Stomach (tissue), 8 donors: ENCODE measurements at regions not wholly inside any gene's neighbourhood (a gene's known extent, or its start where the extent isn't known, plus 50 kb on each side); places are given as distances from the start of the nearest gene placed in this dataset.

ENCODE experiments used
- DNase-seq, 2 donors: peaks; one replicate each; pipeline versions ENCODE4 v3.0.0 to v3.0.0-alpha.2; 2013 to 2019
- H3K27ac ChIP-seq, 5 donors: fragments of 200-600 bp in 4 of 5; sonication (generic) in 4 of 5; one replicate each; pipeline ENCODE4 v1.5.1; 2013 to 2019; ENCODE audit warnings: mild to moderate bottlenecking in 1 of 5, moderate library complexity in 1 of 5
- H3K27me3 ChIP-seq, 3 donors: fragments of 200-600 bp; sonication (generic); one replicate each; pipeline ENCODE4 v1.5.1; 2017 to 2019; ENCODE audit warnings: mixed run types in 1 of 3
- H3K36me3 ChIP-seq, 4 donors: fragments of 200-600 bp; sonication (generic); 1 replicate in 3 of 4; 2 replicates in 1 of 4; pipeline ENCODE4 v1.5.1; 2016 to 2019
- H3K4me1 ChIP-seq, 4 donors: fragments of 200-600 bp; sonication (generic); one replicate each; pipeline ENCODE4 v1.5.1; 2016 to 2019
- H3K4me3 ChIP-seq, 4 donors: fragments of 200-600 bp; sonication (generic) in 3 of 4; one replicate each; pipeline ENCODE4 v1.5.1; 2016 to 2019; ENCODE audit warnings: mild to moderate bottlenecking in 1 of 4
- H3K9me3 ChIP-seq, 4 donors: fragments of 200-600 bp; sonication (generic); one replicate each; pipeline ENCODE4 v1.5.1; 2016 to 2019
- CTCF ChIP-seq, 7 experiments: fragments of 450-650 bp in 4 of 7; fragments of 200-600 bp in 3 of 7; sonication (generic) in 3 of 7; IDR thresholded peaks; one replicate each; pipeline ENCODE4 v1.5.1; 2016 to 2019; ENCODE audit warnings: antibody characterized with exemption in 7 of 7, control low read depth in 2 of 7, mild to moderate bottlenecking in 1 of 7
- EP300 ChIP-seq: sonication (generic); formaldehyde crosslinking; IDR thresholded peaks from one replicate; pipeline ENCODE4 v1.6.1; 2017; ENCODE audit warnings: antibody characterized with exemption
- POLR2A ChIP-seq, 4 donors: fragments of 450-650 bp; IDR thresholded peaks; one replicate each; pipeline ENCODE4 v1.6.1; 2016; ENCODE audit warnings: antibody characterized with exemption in 4 of 4, control low read depth in 2 of 4, mild to moderate bottlenecking in 1 of 4, moderate library complexity in 1 of 4
- POLR2AphosphoS5 ChIP-seq, 3 donors: sonication (generic); formaldehyde crosslinking; IDR thresholded peaks; one replicate each; pipeline ENCODE4 v1.6.1; 2016; ENCODE audit warnings: antibody characterized with exemption in 3 of 3
- WGBS, 5 donors: extraction: QIAGEN DNeasy Blood & Tissue Kit in 3 of 5; methylation state at CpG; one replicate each; pipeline versions ENCODE4 v1.1.5 to v1.1.7; 2013 to 2018; 5-methylcytosine and 5-hydroxymethylcytosine counted together
- intact Hi-C: fragments of 100-400 bp; cut with DNase I; formaldehyde crosslinking; loops from one replicate; pipeline ENCODE4 v1.15.1; 2023; ENCODE audit warnings: low total_unique reads
- donor health status: healthy with polysubstance abuse.
- donor health status: Bipolar disorder and iron deficiency.
- donor health status: healthy.

- no peak overlapping the region for H3K4me3 ChIP-seq
- H3K9me3 ChIP-seq: no peaks in the 10 kb centered on the region
- no peaks in the 10 kb centered on the region for H3K27me3 ChIP-seq
- intact Hi-C loops: no loop called here
- no peaks in the 10 kb centered on the region for H3K4me1 ChIP-seq
- TF ChIP-seq EP300: no peak
- no peak for TF ChIP-seq CTCF (IDR thresholded peaks at IDR 0.05)
- TF ChIP-seq POLR2AphosphoS5 (IDR thresholded peaks at IDR 0.05): no peak
- no peak for TF ChIP-seq POLR2A (IDR thresholded peaks at IDR 0.05)
- no peak overlapping the region for H3K27ac ChIP-seq
- no peaks in the 10 kb centered on the region for H3K36me3 ChIP-seq
- DNase-seq: no peak
Measured at GRCh38 chr2:166673986-166674385, 179.9 kb upstream of the SCN7A start.

GRCh38 chr2:166671801-166672200 lies 177.8 kb upstream of the SCN7A start:
- H3K36me3 ChIP-seq: no peaks in the 10 kb centered on the region
- no peaks in the 10 kb centered on the region for H3K27me3 ChIP-seq
- TF ChIP-seq POLR2AphosphoS5 (IDR thresholded peaks at IDR 0.05) (no peak), CTCF (IDR thresholded peaks at IDR 0.05) (no peak), POLR2A (IDR thresholded peaks at IDR 0.05) (no peak), EP300 (no peak)
- no peaks in the 10 kb centered on the region for H3K9me3 ChIP-seq
- no peak for DNase-seq
- H3K27ac ChIP-seq: no peak overlapping the region
- intact Hi-C loops: no loop called here
- H3K4me3 ChIP-seq: no peak overlapping the region
- no peaks in the 10 kb centered on the region for H3K4me1 ChIP-seq
- WGBS, 5 donors: 42 to 63% (median 56%) methylated on average over 1 of the region's 1 CpG

- WGBS, 5 donors: 20 to 47% (median 43%) methylated on average over 2 of the region's 2 CpGs
Measured at GRCh38 chr2:166671235-166671634, 177.2 kb upstream of the SCN7A start.

GRCh38 chr2:166665991-166666940 lies 172.2 kb upstream of the SCN7A start:
- 57 to 93% (median 87%) methylated on average over 2 of the region's 2 CpGs for WGBS, 5 donors
- Histone ChIP-seq H3K36me3 (no peaks in the 10 kb centered on the region), H3K9me3 (no peaks in the 10 kb centered on the region), H3K4me3 (no peak overlapping the region), H3K4me1 (no peaks in the 10 kb centered on the region), H3K27me3 (no peaks in the 10 kb centered on the region), H3K27ac (no peak overlapping the region)
- TF ChIP-seq POLR2AphosphoS5 (IDR thresholded peaks at IDR 0.05) (no peak), POLR2A (IDR thresholded peaks at IDR 0.05) (no peak), CTCF (IDR thresholded peaks at IDR 0.05) (no peak), EP300 (no peak)
- intact Hi-C loops: no loop called here
- DNase-seq: peak in 1 of 2 donors; percentile 16

More at GRCh38 chr2:166671235-166671634, 177.2 kb upstream of the SCN7A start:
- Histone ChIP-seq H3K27me3 (no peaks in the 10 kb centered on the region), H3K36me3 (no peaks in the 10 kb centered on the region), H3K27ac (no peak overlapping the region), H3K4me3 (no peak overlapping the region), H3K9me3 (no peaks in the 10 kb centered on the region), H3K4me1 (no peaks in the 10 kb centered on the region)
- intact Hi-C loops: no loop called here
- TF ChIP-seq EP300: no peak
- TF ChIP-seq POLR2AphosphoS5 (IDR thresholded peaks at IDR 0.05): no peak
- no peak for TF ChIP-seq POLR2A (IDR thresholded peaks at IDR 0.05)
- no peak for TF ChIP-seq CTCF (IDR thresholded peaks at IDR 0.05)
- DNase-seq: no peak
